ENCODE measurements at regions not wholly inside any gene's neighbourhood (a gene's known extent, or its start where the extent isn't known, plus 50 kb on each side); places are given as distances from the start of the nearest gene placed in this dataset.

DNA sequence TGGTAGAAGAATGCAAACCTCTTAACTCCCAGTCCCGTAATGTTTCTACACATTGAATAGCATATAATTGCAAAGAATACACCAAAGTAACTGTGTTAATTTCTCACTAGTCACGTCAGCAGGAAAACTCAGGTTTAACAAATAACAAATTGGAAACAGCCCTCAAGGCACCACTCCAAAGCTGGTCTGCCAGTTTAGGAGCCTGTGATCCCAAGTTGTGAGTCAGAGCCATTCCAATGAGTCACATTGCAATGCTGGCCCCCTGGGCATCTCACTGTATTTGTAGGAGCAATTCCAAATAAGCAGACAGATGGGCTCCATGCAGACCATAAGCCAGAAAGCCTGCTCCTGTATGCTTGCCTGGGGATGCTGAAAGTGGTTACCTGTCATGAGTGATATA lies 143.2 kb upstream of the SETBP1 start:
- no peak overlapping the region for H3K27ac ChIP-seq
- no peak overlapping the region for H3K4me3 ChIP-seq
- DNase-seq, result no peak
- no peaks in the 10 kb centered on the region for H3K9me3 ChIP-seq
- no peaks in the 10 kb centered on the region for H3K4me1 ChIP-seq
- H3K36me3 ChIP-seq, result no peaks in the 10 kb centered on the region
- no peak overlapping the region for H3K9ac ChIP-seq (ENCODE audit: low read depth in 2 of 2, low read length in 2 of 2)
- no peaks in the 10 kb centered on the region for H3K27me3 ChIP-seq
- TF ChIP-seq, protein P1, sequence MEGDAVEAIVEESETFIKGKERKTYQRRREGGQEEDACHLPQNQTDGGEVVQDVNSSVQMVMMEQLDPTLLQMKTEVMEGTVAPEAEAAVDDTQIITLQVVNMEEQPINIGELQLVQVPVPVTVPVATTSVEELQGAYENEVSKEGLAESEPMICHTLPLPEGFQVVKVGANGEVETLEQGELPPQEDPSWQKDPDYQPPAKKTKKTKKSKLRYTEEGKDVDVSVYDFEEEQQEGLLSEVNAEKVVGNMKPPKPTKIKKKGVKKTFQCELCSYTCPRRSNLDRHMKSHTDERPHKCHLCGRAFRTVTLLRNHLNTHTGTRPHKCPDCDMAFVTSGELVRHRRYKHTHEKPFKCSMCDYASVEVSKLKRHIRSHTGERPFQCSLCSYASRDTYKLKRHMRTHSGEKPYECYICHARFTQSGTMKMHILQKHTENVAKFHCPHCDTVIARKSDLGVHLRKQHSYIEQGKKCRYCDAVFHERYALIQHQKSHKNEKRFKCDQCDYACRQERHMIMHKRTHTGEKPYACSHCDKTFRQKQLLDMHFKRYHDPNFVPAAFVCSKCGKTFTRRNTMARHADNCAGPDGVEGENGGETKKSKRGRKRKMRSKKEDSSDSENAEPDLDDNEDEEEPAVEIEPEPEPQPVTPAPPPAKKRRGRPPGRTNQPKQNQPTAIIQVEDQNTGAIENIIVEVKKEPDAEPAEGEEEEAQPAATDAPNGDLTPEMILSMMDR (IDR thresholded peaks at IDR 0.05), result no peak
- intact Hi-C loops (cut with DNase I), result no loop called here

DNA sequence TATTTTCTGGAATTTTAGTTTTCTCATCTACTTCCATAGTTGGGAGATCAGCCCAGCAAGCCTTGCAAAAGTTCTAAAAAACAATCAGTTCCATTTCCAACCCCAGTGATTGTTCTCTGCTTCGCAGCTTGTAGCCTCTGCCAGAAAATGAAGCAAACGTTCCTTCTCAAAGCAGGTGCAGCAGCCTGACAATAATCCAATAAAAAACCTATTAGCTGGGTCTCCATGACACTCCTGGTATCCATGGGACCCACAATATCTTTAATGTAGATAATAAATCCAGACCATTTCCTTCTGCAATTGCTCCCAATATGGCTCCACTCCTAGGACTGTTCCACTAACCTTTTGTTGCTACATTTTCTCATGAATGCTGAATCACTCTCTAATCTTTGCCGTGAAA lies 140.8 kb upstream of the SETBP1 start:
- no peaks in the 10 kb centered on the region for H3K4me1 ChIP-seq
- no peaks in the 10 kb centered on the region for H3K27me3 ChIP-seq
- no peaks in the 10 kb centered on the region for H3K36me3 ChIP-seq
- H3K27ac ChIP-seq, result no peak overlapping the region
- no peak overlapping the region for H3K4me3 ChIP-seq
- intact Hi-C loops (cut with DNase I), result no loop called here
- no peak overlapping the region for H3K9ac ChIP-seq (ENCODE audit: low read depth in 2 of 2, low read length in 2 of 2)
- H3K9me3 ChIP-seq, result no peaks in the 10 kb centered on the region
- DNase-seq, result no peak
- TF ChIP-seq, protein P1 (IDR thresholded peaks at IDR 0.05), result no peak

DNA sequence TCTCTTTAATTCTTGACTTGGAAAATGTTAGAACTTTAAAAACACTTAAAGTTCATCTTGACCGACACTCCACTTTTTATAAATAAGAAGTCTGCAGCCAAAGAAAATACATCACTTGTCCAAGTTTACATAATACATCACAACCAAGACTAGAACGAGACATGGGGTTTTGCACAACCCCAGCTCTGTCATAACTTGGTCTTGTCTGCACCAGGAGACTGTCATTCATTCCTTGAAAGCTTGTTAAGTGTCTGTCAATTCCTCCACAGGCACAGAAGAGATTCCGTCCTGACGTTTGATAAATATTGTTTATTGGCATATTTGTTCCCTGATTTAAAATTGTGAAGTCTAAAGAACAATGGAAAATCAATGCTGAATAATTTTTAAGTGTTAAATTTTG lies 139.5 kb upstream of the SETBP1 start:
- TF ChIP-seq, protein P1 (IDR thresholded peaks at IDR 0.05), result no peak
- intact Hi-C loops (cut with DNase I), result no loop called here

DNA sequence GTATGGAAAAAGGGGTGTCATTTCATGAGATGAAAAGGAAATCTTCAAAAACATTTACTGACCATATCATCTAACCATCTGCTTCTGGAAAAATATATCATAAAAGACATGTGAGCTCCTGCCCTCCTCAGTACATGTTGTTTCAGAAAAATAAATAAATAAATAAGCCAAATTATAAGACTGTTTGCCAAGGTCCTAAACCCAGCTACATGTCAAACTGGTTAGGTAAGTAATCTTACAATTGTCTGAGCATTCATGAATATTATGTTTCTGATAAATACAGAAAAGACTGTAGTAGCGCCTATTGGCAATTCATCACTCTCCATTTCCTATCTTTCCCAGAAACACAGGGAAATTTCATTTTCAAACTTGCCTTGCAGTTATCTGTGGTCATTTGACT lies 138.9 kb upstream of the SETBP1 start:
- DNase-seq, result no peak
- intact Hi-C loops (cut with DNase I), result no loop called here
- Histone ChIP-seq H3K4me3 (no peak overlapping the region), H3K27ac (no peak overlapping the region), H3K9me3 (no peaks in the 10 kb centered on the region), H3K27me3 (no peaks in the 10 kb centered on the region), H3K4me1 (no peaks in the 10 kb centered on the region), H3K9ac (ENCODE audit: low read depth in 2 of 2, low read length in 2 of 2) (no peak overlapping the region), H3K36me3 (no peaks in the 10 kb centered on the region)
- TF ChIP-seq, protein P1 (IDR thresholded peaks at IDR 0.05), result no peak

More for the DNA sequence above, 139.5 kb upstream of the SETBP1 start:
- Histone ChIP-seq H3K4me3 (no peak overlapping the region), H3K27me3 (no peaks in the 10 kb centered on the region), H3K9ac (ENCODE audit: low read depth in 2 of 2, low read length in 2 of 2) (no peak overlapping the region), H3K9me3 (no peaks in the 10 kb centered on the region), H3K4me1 (no peaks in the 10 kb centered on the region), H3K27ac (no peak overlapping the region), H3K36me3 (no peaks in the 10 kb centered on the region)
- no peak for DNase-seq

DNA sequence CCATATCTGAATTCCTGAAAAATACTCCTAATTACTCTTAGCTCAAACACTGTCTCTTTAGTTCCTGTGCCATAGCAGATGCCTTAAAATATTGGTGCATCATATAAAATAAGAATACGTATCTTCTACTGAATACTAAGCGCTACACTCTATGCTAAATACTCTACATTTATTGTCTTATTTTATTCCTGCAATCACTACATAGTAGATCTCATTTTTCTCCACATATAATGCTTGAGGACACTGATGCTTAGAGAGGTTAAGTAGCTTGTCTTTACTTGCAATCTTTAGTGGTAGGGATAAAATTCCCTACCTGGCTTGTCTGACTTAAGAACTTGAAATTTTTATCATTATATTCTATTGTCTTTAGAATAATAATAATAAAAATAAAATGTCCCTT lies 137.3 kb upstream of the SETBP1 start:
- H3K9ac ChIP-seq (ENCODE audit: low read depth in 2 of 2, low read length in 2 of 2), result no peak overlapping the region
- H3K4me3 ChIP-seq, result no peak overlapping the region
- no peaks in the 10 kb centered on the region for H3K4me1 ChIP-seq
- no peak overlapping the region for H3K27ac ChIP-seq
- TF ChIP-seq, protein P1 (IDR thresholded peaks at IDR 0.05), result no peak
- intact Hi-C loops (cut with DNase I), result no loop called here
- no peaks in the 10 kb centered on the region for H3K9me3 ChIP-seq
- H3K36me3 ChIP-seq, result no peaks in the 10 kb centered on the region
- no peaks in the 10 kb centered on the region for H3K27me3 ChIP-seq
- no peak for DNase-seq
